GM23338 (cell line): ENCODE measurements at regions not wholly inside any gene's neighbourhood (a gene's known extent, or its start where the extent isn't known, plus 50 kb on each side); places are given as distances from the start of the nearest gene placed in this dataset.

Source experiments
- ATAC-seq: fragments of 200-7000 bp; cut with Tn5 transposase; 3 replicates; pipeline ENCODE4 v1.9.1; 2020
- DNase-seq: peaks from one replicate; pipeline ENCODE4 v3.0.0-alpha.2; 2015; ENCODE audit warnings: low spot score
- H2AFZ ChIP-seq: fragments of 200-600 bp; sonication (generic); 2 replicates; pipeline ENCODE4 v1.8.0; 2016; ENCODE audit warnings: antibody characterized with exemption, mild to moderate bottlenecking, moderate library complexity
- H3F3A ChIP-seq: fragments of 200-600 bp; sonication (generic); replicated peaks from 2 replicates; pipeline ENCODE4 v1.8.0; 2017; ENCODE audit warnings: antibody characterized with exemption, mixed run types, low read depth
- H3K27ac ChIP-seq: fragments of 200-600 bp; sonication (generic); 2 replicates; pipeline ENCODE4 v1.6.1; 2016; ENCODE audit warnings: low read depth
- H3K27me3 ChIP-seq: fragments of 200-600 bp; sonication (generic); 2 replicates; pipeline ENCODE4 v1.8.0; 2016; ENCODE audit warnings: mild to moderate bottlenecking, mixed run types, moderate library complexity; ENCODE audit not compliant: insufficient read depth
- H3K36me3 ChIP-seq: fragments of 200-600 bp; sonication (generic); 2 replicates; pipeline ENCODE4 v1.8.0; 2016; ENCODE audit warnings: mild to moderate bottlenecking; ENCODE audit not compliant: insufficient read depth
- H3K4me1 ChIP-seq: fragments of 200-600 bp; sonication (generic); 2 replicates; pipeline ENCODE4 v1.8.0; 2016; ENCODE audit warnings: mild to moderate bottlenecking, moderate library complexity; ENCODE audit not compliant: insufficient read depth
- H3K4me2 ChIP-seq: fragments of 200-600 bp; sonication (generic); 2 replicates; pipeline ENCODE4 v1.7.1; 2017; ENCODE audit warnings: mixed run types
- H3K4me3 ChIP-seq: fragments of 200-600 bp; sonication (generic); 2 replicates; pipeline ENCODE4 v1.6.1; 2016; ENCODE audit warnings: mixed run types
- H3K79me2 ChIP-seq: fragments of 200-600 bp; sonication (generic); replicated peaks from 2 replicates; pipeline ENCODE4 v1.8.0; 2017; ENCODE audit warnings: mild to moderate bottlenecking; ENCODE audit not compliant: insufficient read depth
- H3K9me2 ChIP-seq: fragments of 200-600 bp; sonication (generic); 2 replicates; pipeline ENCODE4 v1.8.0; 2017; ENCODE audit not compliant: insufficient read depth
- H4K20me1 ChIP-seq: fragments of 200-600 bp; sonication (generic); replicated peaks from 2 replicates; pipeline ENCODE4 v1.8.0; 2017; ENCODE audit warnings: mild to moderate bottlenecking; ENCODE audit not compliant: insufficient read depth
- H3K27ac Mint-ChIP-seq: 2 replicates; pipeline ENCODE4 v1.8.0; 2020; ENCODE audit warnings: inconsistent platforms, mild to moderate bottlenecking, moderate library complexity, mixed read lengths
- H3K27me3 Mint-ChIP-seq: 3 replicates; pipeline ENCODE4 v1.8.0; 2022; ENCODE audit warnings: low read depth, mild to moderate bottlenecking, moderate library complexity, mixed read lengths, inconsistent platforms; ENCODE audit not compliant: insufficient read depth, poor library complexity
- H3K36me3 Mint-ChIP-seq: 3 replicates; pipeline ENCODE4 v1.8.0; 2021; ENCODE audit warnings: low read depth, mild to moderate bottlenecking, inconsistent platforms, moderate library complexity, mixed read lengths
- H3K4me1 Mint-ChIP-seq: 3 replicates; pipeline ENCODE4 v1.8.0; 2020; ENCODE audit warnings: mild to moderate bottlenecking, inconsistent platforms, mixed read lengths
- H3K4me3 Mint-ChIP-seq: 3 replicates; pipeline ENCODE4 v1.8.0; 2021; ENCODE audit warnings: moderate library complexity, mild to moderate bottlenecking, inconsistent platforms, mixed read lengths
- H3K9me3 Mint-ChIP-seq: 3 replicates; pipeline ENCODE4 v1.8.0; 2020; ENCODE audit warnings: moderate library complexity, mild to moderate bottlenecking, inconsistent platforms, mixed read lengths
- ETS1 ChIP-seq: IDR thresholded peaks from 2 replicates; pipeline ENCODE4 v1.6.1; 2016; ENCODE audit warnings: antibody characterized with exemption
- EZH2phosphoT487 ChIP-seq: fragments of 200-600 bp; sonication (generic); IDR thresholded peaks from one replicate; pipeline ENCODE4 v1.8.1; 2018; ENCODE audit warnings: antibody characterized with exemption; ENCODE audit not compliant: unreplicated experiment
- JUNB ChIP-seq: IDR thresholded peaks from one replicate; pipeline ENCODE4 v1.6.1; 2016; ENCODE audit warnings: antibody characterized with exemption; ENCODE audit not compliant: unreplicated experiment
- STAT1 ChIP-seq: IDR thresholded peaks from one replicate; pipeline ENCODE4 v1.6.1; 2016; ENCODE audit warnings: antibody characterized with exemption; ENCODE audit not compliant: unreplicated experiment
- TF ChIP-seq, protein P1 (sequence below), 2 experiments: fragments of 200-600 bp in 1 of 2; sonication (generic) in 1 of 2; conservative IDR thresholded peaks; 2 replicates each; pipeline versions ENCODE4 v1.5.1 to v1.6.1; 2016 to 2017; ENCODE audit warnings: antibody characterized with exemption in 2 of 2, low read depth in 2 of 2, mild to moderate bottlenecking in 2 of 2, moderate library complexity in 1 of 2
- TF ChIP-seq, protein P2 (sequence below): IDR thresholded peaks from one replicate; pipeline ENCODE4 v1.6.1; 2018; ENCODE audit warnings: antibody characterized with exemption; ENCODE audit not compliant: unreplicated experiment

- H3K79me2 ChIP-seq: no peaks in the 10 kb centered on the region
- no peak overlapping the region for H2AFZ ChIP-seq
- H3K9me2 ChIP-seq: no peaks in the 10 kb centered on the region
- no peak overlapping the region for H3K4me3 ChIP-seq
- no peak overlapping the region for H3K27ac ChIP-seq
- H3K4me1 ChIP-seq: 0 out of 2 replicates have a peak, but pooled peaks cover 4% of the 10 kb centered on the region
- TF ChIP-seq, protein P1, sequence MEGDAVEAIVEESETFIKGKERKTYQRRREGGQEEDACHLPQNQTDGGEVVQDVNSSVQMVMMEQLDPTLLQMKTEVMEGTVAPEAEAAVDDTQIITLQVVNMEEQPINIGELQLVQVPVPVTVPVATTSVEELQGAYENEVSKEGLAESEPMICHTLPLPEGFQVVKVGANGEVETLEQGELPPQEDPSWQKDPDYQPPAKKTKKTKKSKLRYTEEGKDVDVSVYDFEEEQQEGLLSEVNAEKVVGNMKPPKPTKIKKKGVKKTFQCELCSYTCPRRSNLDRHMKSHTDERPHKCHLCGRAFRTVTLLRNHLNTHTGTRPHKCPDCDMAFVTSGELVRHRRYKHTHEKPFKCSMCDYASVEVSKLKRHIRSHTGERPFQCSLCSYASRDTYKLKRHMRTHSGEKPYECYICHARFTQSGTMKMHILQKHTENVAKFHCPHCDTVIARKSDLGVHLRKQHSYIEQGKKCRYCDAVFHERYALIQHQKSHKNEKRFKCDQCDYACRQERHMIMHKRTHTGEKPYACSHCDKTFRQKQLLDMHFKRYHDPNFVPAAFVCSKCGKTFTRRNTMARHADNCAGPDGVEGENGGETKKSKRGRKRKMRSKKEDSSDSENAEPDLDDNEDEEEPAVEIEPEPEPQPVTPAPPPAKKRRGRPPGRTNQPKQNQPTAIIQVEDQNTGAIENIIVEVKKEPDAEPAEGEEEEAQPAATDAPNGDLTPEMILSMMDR (conservative IDR thresholded peaks at IDR 0.05; ENCODE audit: low read depth in 2 of 2): peak; percentile 73 to 84
- TF ChIP-seq EZH2phosphoT487 (no peak), STAT1 (no peak), JUNB (no peak), ETS1 (no peak)
- TF ChIP-seq, protein P2, sequence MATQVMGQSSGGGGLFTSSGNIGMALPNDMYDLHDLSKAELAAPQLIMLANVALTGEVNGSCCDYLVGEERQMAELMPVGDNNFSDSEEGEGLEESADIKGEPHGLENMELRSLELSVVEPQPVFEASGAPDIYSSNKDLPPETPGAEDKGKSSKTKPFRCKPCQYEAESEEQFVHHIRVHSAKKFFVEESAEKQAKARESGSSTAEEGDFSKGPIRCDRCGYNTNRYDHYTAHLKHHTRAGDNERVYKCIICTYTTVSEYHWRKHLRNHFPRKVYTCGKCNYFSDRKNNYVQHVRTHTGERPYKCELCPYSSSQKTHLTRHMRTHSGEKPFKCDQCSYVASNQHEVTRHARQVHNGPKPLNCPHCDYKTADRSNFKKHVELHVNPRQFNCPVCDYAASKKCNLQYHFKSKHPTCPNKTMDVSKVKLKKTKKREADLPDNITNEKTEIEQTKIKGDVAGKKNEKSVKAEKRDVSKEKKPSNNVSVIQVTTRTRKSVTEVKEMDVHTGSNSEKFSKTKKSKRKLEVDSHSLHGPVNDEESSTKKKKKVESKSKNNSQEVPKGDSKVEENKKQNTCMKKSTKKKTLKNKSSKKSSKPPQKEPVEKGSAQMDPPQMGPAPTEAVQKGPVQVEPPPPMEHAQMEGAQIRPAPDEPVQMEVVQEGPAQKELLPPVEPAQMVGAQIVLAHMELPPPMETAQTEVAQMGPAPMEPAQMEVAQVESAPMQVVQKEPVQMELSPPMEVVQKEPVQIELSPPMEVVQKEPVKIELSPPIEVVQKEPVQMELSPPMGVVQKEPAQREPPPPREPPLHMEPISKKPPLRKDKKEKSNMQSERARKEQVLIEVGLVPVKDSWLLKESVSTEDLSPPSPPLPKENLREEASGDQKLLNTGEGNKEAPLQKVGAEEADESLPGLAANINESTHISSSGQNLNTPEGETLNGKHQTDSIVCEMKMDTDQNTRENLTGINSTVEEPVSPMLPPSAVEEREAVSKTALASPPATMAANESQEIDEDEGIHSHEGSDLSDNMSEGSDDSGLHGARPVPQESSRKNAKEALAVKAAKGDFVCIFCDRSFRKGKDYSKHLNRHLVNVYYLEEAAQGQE: no peak
- ATAC-seq: peak; percentile 84
- H3K27me3 ChIP-seq: no peaks in the 10 kb centered on the region
- H3K36me3 Mint-ChIP-seq: no peaks in the 10 kb centered on the region
- H3K4me3 Mint-ChIP-seq: no peak overlapping the region
- no peaks in the 10 kb centered on the region for H3K9me3 Mint-ChIP-seq
- no peaks in the 10 kb centered on the region for H4K20me1 ChIP-seq
- H3K27ac Mint-ChIP-seq: peak overlapping the region; percentile 82; the same call in 1 of the 2 replicates
- no peaks in the 10 kb centered on the region for H3F3A ChIP-seq
- H3K36me3 ChIP-seq: no peaks in the 10 kb centered on the region
- no peak overlapping the region for H3K4me2 ChIP-seq
- H3K27me3 Mint-ChIP-seq: no peaks in the 10 kb centered on the region
- DNase-seq: peak; percentile 82
- H3K4me1 Mint-ChIP-seq: peaks cover 7% of the 10 kb centered on the region; the same call in 2 of the 3 replicates
Measured at GRCh38 chr6:92777146-92777740, 642.1 kb downstream of the EPHA7 start.

- no peak for DNase-seq
- no peaks in the 10 kb centered on the region for H3K9me2 ChIP-seq
- H3F3A ChIP-seq: no peaks in the 10 kb centered on the region
- H3K79me2 ChIP-seq: no peaks in the 10 kb centered on the region
- H3K4me3 Mint-ChIP-seq: no peak overlapping the region
- no peak for ATAC-seq
- H3K36me3 ChIP-seq: no peaks in the 10 kb centered on the region
- no peaks in the 10 kb centered on the region for H3K4me1 ChIP-seq
- peaks cover 3% of the 10 kb centered on the region for H3K27me3 Mint-ChIP-seq
- no peak overlapping the region for H3K27ac ChIP-seq
- no peaks in the 10 kb centered on the region for H3K4me1 Mint-ChIP-seq
- no peak overlapping the region for H2AFZ ChIP-seq
- no peaks in the 10 kb centered on the region for H3K36me3 Mint-ChIP-seq
- H3K4me2 ChIP-seq: no peak overlapping the region
- H4K20me1 ChIP-seq: no peaks in the 10 kb centered on the region
- H3K27me3 ChIP-seq: no peaks in the 10 kb centered on the region
- H3K9me3 Mint-ChIP-seq: no peaks in the 10 kb centered on the region
- H3K27ac Mint-ChIP-seq: no peak overlapping the region
- no peak overlapping the region for H3K4me3 ChIP-seq
- TF ChIP-seq, protein P2: no peak
Measured at GRCh38 chr6:92770540-92770939, 648.8 kb downstream of the EPHA7 start.
